ENCODE measurements at regions not wholly inside any gene's neighbourhood (a gene's known extent, or its start where the extent isn't known, plus 50 kb on each side); places are given as distances from the start of the nearest gene placed in this dataset.

DNA sequence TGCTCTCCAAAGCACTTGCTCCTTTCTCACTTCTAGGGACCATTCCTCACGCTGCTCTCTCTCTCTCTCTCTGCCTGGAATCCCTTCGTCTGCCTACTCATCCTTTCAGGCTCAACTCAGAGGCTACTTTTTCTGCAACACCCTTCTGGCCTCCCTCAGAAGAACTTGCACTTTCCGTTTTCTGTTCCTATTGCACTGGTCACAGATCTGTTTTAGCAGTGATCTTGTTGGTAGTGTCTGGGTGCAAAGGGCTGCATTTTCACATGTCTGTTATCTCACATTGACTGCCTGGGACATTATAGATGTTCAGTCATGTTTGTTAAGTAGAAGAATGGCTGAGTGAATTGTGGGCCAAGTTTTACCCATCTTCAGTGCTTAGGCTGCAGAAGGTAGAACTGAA lies 63.5 kb downstream of the RIN2 start:
- TF ChIP-seq REST (IDR thresholded peaks at IDR 0.05; ENCODE audit: insufficient read depth in 1 of 2, low read depth in 2 of 2, low read length in 2 of 2) (no peak), POLR2AphosphoS5 (IDR thresholded peaks at IDR 0.05; ENCODE audit: low read depth, low read length) (no peak), SIN3A (IDR thresholded peaks at IDR 0.05; ENCODE audit: borderline replicate concordance, insufficient read depth, low read length) (no peak), TAF1 (IDR thresholded peaks at IDR 0.05; ENCODE audit: borderline replicate concordance, insufficient read depth, low read length) (no peak)

Measured in PFSK-1 (cell line).